ENCODE measurements at regions not wholly inside any gene's neighbourhood (a gene's known extent, or its start where the extent isn't known, plus 50 kb on each side); places are given as distances from the start of the nearest gene placed in this dataset.
A peak's percentile ranks its signal among the peaks of the same experiment; 100 is the strongest.
"Not testable (repeated sequence)": the region's sequence is repeated elsewhere in the genome, so short reads cannot be mapped to it uniquely, and the experiment has no call there.

GRCh38 chr10:31686599-31686998 lies 242.0 kb downstream of the ARHGAP12 start:
- no peak for DNase-seq (ENCODE audit: low spot score)

- DNase-seq (ENCODE audit: low spot score): no peak
These were observed 244.9 kb downstream of the ARHGAP12 start for GRCh38 chr10:31683682-31684081.

- DNase-seq (ENCODE audit: low spot score): no peak
These were observed 248.7 kb downstream of the ARHGAP12 start for GRCh38 chr10:31679936-31680335.

- DNase-seq (ENCODE audit: low spot score): peak; percentile 25
These were observed 249.8 kb downstream of the ARHGAP12 start for GRCh38 chr10:31678575-31679516.

GRCh38 chr10:31678139-31678536 lies 250.5 kb downstream of the ARHGAP12 start:
- DNase-seq (ENCODE audit: low spot score): no peak

- no peak for DNase-seq (ENCODE audit: low spot score)
These were observed 251.2 kb downstream of the ARHGAP12 start for GRCh38 chr10:31677195-31678138.

GRCh38 chr10:31675726-31676125 lies 252.9 kb downstream of the ARHGAP12 start:
- no peak for DNase-seq (ENCODE audit: low spot score)

GRCh38 chr10:31669357-31669756 lies 259.3 kb downstream of the ARHGAP12 start:
- DNase-seq (ENCODE audit: low spot score): no peak

- no peak for DNase-seq (ENCODE audit: low spot score)
These were observed 260.3 kb downstream of the ARHGAP12 start for GRCh38 chr10:31668326-31668725.

- DNase-seq (ENCODE audit: low spot score): not testable (repeated sequence)
These were observed 262.8 kb downstream of the ARHGAP12 start for GRCh38 chr10:31665764-31666279.

GRCh38 chr10:31664803-31665202 lies 263.8 kb downstream of the ARHGAP12 start:
- no peak for DNase-seq (ENCODE audit: low spot score)

GRCh38 chr10:31664071-31664470 lies 264.6 kb downstream of the ARHGAP12 start:
- DNase-seq (ENCODE audit: low spot score): peak; percentile 51

GRCh38 chr10:31660300-31660699 lies 268.3 kb downstream of the ARHGAP12 start:
- no peak for DNase-seq (ENCODE audit: low spot score)

- no peak for DNase-seq (ENCODE audit: low spot score)
These were observed 269.0 kb downstream of the ARHGAP12 start for GRCh38 chr10:31659665-31660064.

GRCh38 chr10:31657434-31657872 lies 271.2 kb downstream of the ARHGAP12 start:
- DNase-seq (ENCODE audit: low spot score): no peak

- DNase-seq (ENCODE audit: low spot score): no peak
These were observed 271.7 kb downstream of the ARHGAP12 start for GRCh38 chr10:31656851-31657433.

GRCh38 chr10:31652038-31652437 lies 276.6 kb downstream of the ARHGAP12 start:
- no peak for DNase-seq (ENCODE audit: low spot score)

GRCh38 chr10:31650010-31650409 lies 278.6 kb downstream of the ARHGAP12 start:
- DNase-seq (ENCODE audit: low spot score): peak; percentile 87

- DNase-seq (ENCODE audit: low spot score): no peak
These were observed 279.7 kb downstream of the ARHGAP12 start for GRCh38 chr10:31648966-31649365.

- DNase-seq (ENCODE audit: low spot score): no peak
These were observed 280.8 kb downstream of the ARHGAP12 start for GRCh38 chr10:31647861-31648260.

GRCh38 chr10:31646519-31646918 lies 282.1 kb downstream of the ARHGAP12 start:
- DNase-seq (ENCODE audit: low spot score): no peak

GRCh38 chr10:31645786-31646185 lies 282.8 kb downstream of the ARHGAP12 start:
- no peak for DNase-seq (ENCODE audit: low spot score)
